H1 (cell line): ENCODE measurements at regions not wholly inside any gene's neighbourhood (a gene's known extent, or its start where the extent isn't known, plus 50 kb on each side); places are given as distances from the start of the nearest gene placed in this dataset.

Experiments
- CTCF ChIA-PET: fragments of 300-600 bp; sonication (Branson Sonifier 250); formaldehyde crosslinking; loops from one replicate; lab custom pipeline; 2021; ENCODE audit not compliant: partially characterized antibody; lab: Charles Lee
- POLR2A ChIA-PET: fragments of 300-600 bp; sonication (Branson Sonifier 250); formaldehyde crosslinking; loops from one replicate; lab custom pipeline; 2021; ENCODE audit warnings: inconsistent platforms; ENCODE audit not compliant: partially characterized antibody; lab: Charles Lee
- DNase-seq, 2 experiments: peaks; one replicate each; pipeline versions ENCODE4 v3.0.0 to v3.0.0-alpha.2; 2010 to 2022; ENCODE audit warnings: low spot score in 2 of 2, low read depth in 1 of 2, mixed read lengths in 1 of 2
- FAIRE-seq: peaks from 2 replicates; lab custom pipeline; 2011; peaks lifted over from hg19 to GRCh38; lab: Jason Lieb, UNC
- H2AFZ ChIP-seq: 2 replicates; pipeline ENCODE4 v1.8.1; 2012; ENCODE audit warnings: low read length, inconsistent platforms
- H2AK5ac ChIP-seq: 2 replicates; pipeline ENCODE4 v1.6.1; 2013; ENCODE audit warnings: low read depth, low read length
- H2BK120ac ChIP-seq: replicated peaks from 2 replicates; pipeline ENCODE3; 2013; ENCODE audit warnings: low read depth, low read length, inconsistent platforms
- H2BK12ac ChIP-seq: 2 replicates; pipeline ENCODE4 v1.6.1; 2013; ENCODE audit warnings: low read depth, low read length
- H2BK15ac ChIP-seq: 2 replicates; pipeline ENCODE4 v1.6.1; 2013; ENCODE audit warnings: low read length
- H2BK20ac ChIP-seq: 2 replicates; pipeline ENCODE4 v1.6.1; 2013; ENCODE audit warnings: low read length
- H2BK5ac ChIP-seq: 2 replicates; pipeline ENCODE4 v1.6.1; 2013; ENCODE audit warnings: low read depth, low read length
- H3K14ac ChIP-seq: 2 replicates; pipeline ENCODE4 v1.6.1; 2013; ENCODE audit warnings: inconsistent platforms; ENCODE audit not compliant: insufficient read length
- H3K18ac ChIP-seq: 2 replicates; pipeline ENCODE4 v1.6.1; 2013; ENCODE audit warnings: low read length; ENCODE audit errors: extremely low read depth
- H3K23ac ChIP-seq: 2 replicates; pipeline ENCODE4 v1.6.1; 2013; ENCODE audit warnings: inconsistent platforms; ENCODE audit not compliant: insufficient read length
- H3K23me2 ChIP-seq: 2 replicates; pipeline ENCODE4 v1.6.1; 2013; ENCODE audit warnings: low read depth, low read length
- H3K27ac ChIP-seq: 2 replicates; pipeline ENCODE4 v1.6.1; 2011; ENCODE audit warnings: low read depth, low read length, inconsistent platforms
- H3K27me3 ChIP-seq, 4 experiments: replicated peaks in 1 of 4; 1 replicate in 1 of 4; 2 replicates in 3 of 4; pipeline versions ENCODE4 v1.6.1 to v1.8.1; 2011 to 2013; ENCODE audit warnings: low read length in 3 of 4, mild to moderate bottlenecking in 3 of 4, inconsistent platforms in 2 of 4, mixed read lengths in 2 of 4, moderate library complexity in 1 of 4; ENCODE audit not compliant: control insufficient read depth in 3 of 4, insufficient read depth in 3 of 4; ENCODE audit errors: extremely low read depth in 1 of 4
- H3K36me3 ChIP-seq, 4 experiments: 2 replicates each; pipeline versions ENCODE4 v1.6.1 to v1.8.1; 2011 to 2013; ENCODE audit warnings: mild to moderate bottlenecking in 4 of 4, low read length in 3 of 4, moderate library complexity in 2 of 4, control low read depth in 1 of 4, inconsistent platforms in 1 of 4; ENCODE audit not compliant: insufficient read depth in 4 of 4, control insufficient read depth in 2 of 4
- H3K4ac ChIP-seq: replicated peaks from 2 replicates; pipeline ENCODE3; 2013; ENCODE audit warnings: low read length, low read depth, mixed read lengths, inconsistent platforms; ENCODE audit not compliant: insufficient read length
- H3K4me1 ChIP-seq, 4 experiments: replicated peaks in 1 of 4; 1 replicate in 1 of 4; 2 replicates in 3 of 4; pipeline versions ENCODE4 v1.6.1 to v1.8.1; 2011 to 2013; ENCODE audit warnings: low read length in 3 of 4, inconsistent platforms in 2 of 4, mixed read lengths in 1 of 4; ENCODE audit not compliant: insufficient read depth in 4 of 4, control insufficient read depth in 3 of 4
- H3K4me2 ChIP-seq, 2 experiments: 2 replicates each; pipeline versions ENCODE4 v1.6.1 to v1.8.1; 2011 to 2013; ENCODE audit warnings: low read depth in 2 of 2, low read length in 2 of 2, control low read depth in 1 of 2, inconsistent platforms in 1 of 2, mild to moderate bottlenecking in 1 of 2; ENCODE audit not compliant: insufficient read depth in 1 of 2
- H3K4me3 ChIP-seq, 4 experiments: fragments of 200-600, 300-600 bp in 1 of 4; sonication (generic), shearing (Covaris generic), sonication (Bioruptor Twin) in 1 of 4; 2 replicates each; pipeline versions ENCODE4 v1.5.1 to v1.8.1; 2011 to 2016; ENCODE audit warnings: low read length in 4 of 4, low read depth in 3 of 4, control low read depth in 2 of 4, inconsistent platforms in 2 of 4, mild to moderate bottlenecking in 2 of 4, mixed read lengths in 1 of 4, moderate library complexity in 1 of 4; ENCODE audit not compliant: insufficient read depth in 2 of 4; ENCODE audit errors: extremely low read depth in 1 of 4
- H3K56ac ChIP-seq: replicated peaks from 2 replicates; pipeline ENCODE3; 2013; ENCODE audit warnings: low read depth, mild to moderate bottlenecking, mixed read lengths, low read length, inconsistent platforms; ENCODE audit not compliant: insufficient read length
- H3K79me1 ChIP-seq: 2 replicates; pipeline ENCODE4 v1.6.1; 2013; ENCODE audit warnings: low read depth, low read length, control low read depth
- H3K79me2 ChIP-seq, 2 experiments: 2 replicates each; pipeline versions ENCODE4 v1.6.1 to v1.8.1; 2012 to 2013; ENCODE audit warnings: low read length in 2 of 2, mild to moderate bottlenecking in 2 of 2, inconsistent platforms in 1 of 2; ENCODE audit not compliant: insufficient read depth in 2 of 2, control insufficient read depth in 1 of 2
- H3K9ac ChIP-seq, 4 experiments: replicated peaks in 1 of 4; 1 replicate in 1 of 4; 2 replicates in 3 of 4; pipeline versions ENCODE4 v1.6.1 to v1.8.1; 2011 to 2013; ENCODE audit warnings: low read depth in 3 of 4, low read length in 3 of 4, control low read depth in 2 of 4, mild to moderate bottlenecking in 2 of 4, moderate library complexity in 2 of 4, inconsistent platforms in 1 of 4; ENCODE audit errors: extremely low read depth in 1 of 4
- H3K9me3 ChIP-seq, 2 experiments: 2 replicates each; pipeline versions ENCODE4 v1.6.1 to v1.8.1; 2012 to 2013; ENCODE audit warnings: mild to moderate bottlenecking in 2 of 2, moderate library complexity in 2 of 2, control low read depth in 1 of 2, inconsistent platforms in 1 of 2, low read depth in 1 of 2, low read length in 1 of 2, mixed read lengths in 1 of 2; ENCODE audit not compliant: insufficient read depth in 2 of 2
- H4K20me1 ChIP-seq, 2 experiments: replicated peaks in 1 of 2; 2 replicates each; pipeline versions ENCODE3 to v1.8.1; 2011 to 2013; ENCODE audit warnings: inconsistent platforms in 2 of 2, low read length in 2 of 2, mild to moderate bottlenecking in 1 of 2; ENCODE audit not compliant: insufficient read depth in 2 of 2, control insufficient read depth in 1 of 2
- H4K5ac ChIP-seq: 2 replicates; pipeline ENCODE4 v1.6.1; 2013; ENCODE audit warnings: low read length, low read depth, mixed read lengths, inconsistent platforms; ENCODE audit not compliant: insufficient read length
- H4K8ac ChIP-seq: 2 replicates; pipeline ENCODE4 v1.8.0; 2013; ENCODE audit warnings: mild to moderate bottlenecking, moderate library complexity, low read length, inconsistent platforms; ENCODE audit not compliant: insufficient read depth; ENCODE audit errors: extremely low read depth
- H4K91ac ChIP-seq: replicated peaks from 2 replicates; pipeline ENCODE3; 2013; ENCODE audit warnings: low read length, mixed read lengths, inconsistent platforms; ENCODE audit not compliant: insufficient read length
- BCL11A ChIP-seq, 2 experiments: IDR thresholded peaks; one replicate each; pipeline ENCODE4 v1.6.1; 2011; ENCODE audit warnings: low read depth in 2 of 2, low read length in 2 of 2, mild to moderate bottlenecking in 2 of 2
- EGR1 ChIP-seq: IDR thresholded peaks from 2 replicates; pipeline ENCODE4 v1.6.1; 2011; ENCODE audit warnings: low read depth, low read length, borderline replicate concordance
- EZH2 ChIP-seq: fragments of 200-600 bp; sonication (generic); IDR thresholded peaks from 2 replicates; pipeline ENCODE4 v1.7.1; 2012; ENCODE audit warnings: low read depth, mild to moderate bottlenecking, moderate library complexity, low read length, inconsistent platforms; ENCODE audit not compliant: severe bottlenecking
- JUN ChIP-seq: IDR thresholded peaks from 2 replicates; pipeline ENCODE4 v1.6.1; 2011; ENCODE audit warnings: low read depth, mild to moderate bottlenecking, improper control_type of control experiment, low read length
- MAFK ChIP-seq: IDR thresholded peaks from 2 replicates; pipeline ENCODE4 v1.6.1; 2012; ENCODE audit warnings: low read depth, mild to moderate bottlenecking, improper control_type of control experiment, low read length
- PHF8 ChIP-seq: fragments of 200-600 bp; sonication (generic); conservative IDR thresholded peaks from 2 replicates; pipeline ENCODE4 v1.7.1; 2012; ENCODE audit warnings: low read depth, mild to moderate bottlenecking, inconsistent platforms, low read length, moderate library complexity
- POLR2A ChIP-seq, 2 experiments: IDR thresholded peaks; 1 replicate in 1 of 2; 2 replicates in 1 of 2; pipeline ENCODE4 v1.6.1; 2011; ENCODE audit warnings: low read depth in 2 of 2, low read length in 2 of 2, mild to moderate bottlenecking in 2 of 2; ENCODE audit errors: control extremely low read depth in 1 of 2
- POLR2AphosphoS5 ChIP-seq: IDR thresholded peaks from 2 replicates; pipeline ENCODE4 v1.6.1; 2011; ENCODE audit warnings: low read depth, low read length
- RAD21 ChIP-seq, 2 experiments: IDR thresholded peaks in 1 of 2; conservative IDR thresholded peaks in 1 of 2; 2 replicates each; pipeline ENCODE4 v1.6.1; 2011; ENCODE audit warnings: low read depth in 2 of 2, low read length in 2 of 2, improper control_type of control experiment in 1 of 2, inconsistent platforms in 1 of 2, mild to moderate bottlenecking in 1 of 2, moderate library complexity in 1 of 2
- SIRT6 ChIP-seq: IDR thresholded peaks from one replicate; pipeline ENCODE4 v1.7.1; 2012; ENCODE audit warnings: low read length, inconsistent platforms
- SP2 ChIP-seq: IDR thresholded peaks from 2 replicates; pipeline ENCODE4 v1.6.1; 2012; ENCODE audit warnings: mild to moderate bottlenecking, low read length, inconsistent platforms
- ZNF274 ChIP-seq: IDR thresholded peaks from 2 replicates; pipeline ENCODE4 v1.7.0; 2012; ENCODE audit warnings: low read length, borderline replicate concordance; ENCODE audit errors: extremely low read depth
- TF ChIP-seq, protein P1 (sequence below): IDR thresholded peaks from 2 replicates; pipeline ENCODE4 v1.6.1; 2012; ENCODE audit warnings: low read length, inconsistent platforms

DNA sequence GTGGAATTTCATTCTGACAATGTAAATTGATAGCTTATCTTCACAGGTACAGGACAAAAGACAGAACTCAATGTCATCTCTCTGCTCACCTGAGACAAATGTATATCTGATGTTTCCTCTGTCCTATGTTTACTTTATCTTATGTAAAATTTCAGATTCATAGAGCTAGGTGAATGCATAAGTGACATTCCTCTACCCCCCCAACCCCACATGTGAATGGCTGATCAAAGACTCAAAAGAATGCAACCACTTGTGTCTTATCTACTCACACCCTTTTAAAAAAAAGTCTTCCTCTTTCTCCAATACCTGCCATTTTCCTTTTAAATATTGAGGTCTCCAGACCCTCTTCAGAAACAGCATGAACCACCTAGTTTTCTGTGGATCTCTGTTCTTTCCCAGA, 736.6 kb upstream of the SEL1L start:
- no peak overlapping the region for H4K91ac ChIP-seq
- POLR2A ChIA-PET, result no interaction called here
- H3K56ac ChIP-seq, result no peak overlapping the region
- H4K8ac ChIP-seq, result no peak overlapping the region
- H2BK120ac ChIP-seq, result no peak overlapping the region
- H3K14ac ChIP-seq, result no peak overlapping the region
- TF ChIP-seq POLR2AphosphoS5, result no peak
- TF ChIP-seq PHF8, result no peak
- no peak for TF ChIP-seq RAD21 (IDR thresholded peaks at IDR 0.05 in 1 of 2, conservative IDR thresholded peaks at IDR 0.05 in 1 of 2; ENCODE audit: low read depth in 2 of 2, low read length in 2 of 2)
- TF ChIP-seq MAFK, result no peak
- no peak for TF ChIP-seq JUN
- no peak for TF ChIP-seq EZH2
- no peak for TF ChIP-seq POLR2A (IDR thresholded peaks at IDR 0.05; ENCODE audit: control extremely low read depth in 1 of 2, low read depth in 2 of 2, low read length in 2 of 2)
- no peak for TF ChIP-seq BCL11A (IDR thresholded peaks at IDR 0.05; ENCODE audit: low read depth in 2 of 2, low read length in 2 of 2)
- TF ChIP-seq EGR1, result no peak
- no peak for TF ChIP-seq SP2
- TF ChIP-seq, protein P1, sequence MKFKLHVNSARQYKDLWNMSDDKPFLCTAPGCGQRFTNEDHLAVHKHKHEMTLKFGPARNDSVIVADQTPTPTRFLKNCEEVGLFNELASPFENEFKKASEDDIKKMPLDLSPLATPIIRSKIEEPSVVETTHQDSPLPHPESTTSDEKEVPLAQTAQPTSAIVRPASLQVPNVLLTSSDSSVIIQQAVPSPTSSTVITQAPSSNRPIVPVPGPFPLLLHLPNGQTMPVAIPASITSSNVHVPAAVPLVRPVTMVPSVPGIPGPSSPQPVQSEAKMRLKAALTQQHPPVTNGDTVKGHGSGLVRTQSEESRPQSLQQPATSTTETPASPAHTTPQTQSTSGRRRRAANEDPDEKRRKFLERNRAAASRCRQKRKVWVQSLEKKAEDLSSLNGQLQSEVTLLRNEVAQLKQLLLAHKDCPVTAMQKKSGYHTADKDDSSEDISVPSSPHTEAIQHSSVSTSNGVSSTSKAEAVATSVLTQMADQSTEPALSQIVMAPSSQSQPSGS, result no peak
- no peak for TF ChIP-seq SIRT6
- no peak for TF ChIP-seq ZNF274
- no peak for FAIRE-seq
- H2BK5ac ChIP-seq, result no peak overlapping the region
- H3K23ac ChIP-seq, result no peak overlapping the region
- H2AFZ ChIP-seq, result no peak overlapping the region
- CTCF ChIA-PET, result no interaction called here
- no peak overlapping the region for H2BK15ac ChIP-seq
- H3K4me2 ChIP-seq, result no peak overlapping the region
- no peaks in the 10 kb centered on the region for H3K79me1 ChIP-seq
- no peak overlapping the region for H4K5ac ChIP-seq
- H3K79me2 ChIP-seq, result no peaks in the 10 kb centered on the region
- no peaks in the 10 kb centered on the region for H3K36me3 ChIP-seq
- H4K20me1 ChIP-seq, result no peaks in the 10 kb centered on the region
- H3K23me2 ChIP-seq, result no peaks in the 10 kb centered on the region
- no peak overlapping the region for H2BK20ac ChIP-seq
- no peak overlapping the region for H3K9ac ChIP-seq
- H3K27me3 ChIP-seq, result peaks cover 0 to 2% (median 0%) of the 10 kb centered on the region in 4 experiments; a peak in 1 of 7 replicates
- no peak for DNase-seq
- H3K27ac ChIP-seq, result no peak overlapping the region
- H2AK5ac ChIP-seq, result no peak overlapping the region
- H3K4ac ChIP-seq, result no peak overlapping the region
- H3K9me3 ChIP-seq, result no peaks in the 10 kb centered on the region
- H3K4me1 ChIP-seq, result peaks cover 0 to 5% (median 4%) of the 10 kb centered on the region in 4 experiments; a peak in 4 of 7 replicates
- H3K4me3 ChIP-seq, result no peak overlapping the region
- no peak overlapping the region for H2BK12ac ChIP-seq
- no peak overlapping the region for H3K18ac ChIP-seq
